Right lobe of liver (tissue), 4 donors: ENCODE measurements at regions not wholly inside any gene's neighbourhood (a gene's known extent, or its start where the extent isn't known, plus 50 kb on each side); places are given as distances from the start of the nearest gene placed in this dataset.

Experiments
- POLR2A ChIP-seq: fragments of 450-650 bp; IDR thresholded peaks from one replicate; pipeline ENCODE4 v1.6.1; 2017; ENCODE audit warnings: antibody characterized with exemption, mild to moderate bottlenecking
- TF ChIP-seq, protein P1 (sequence below), 4 donors: fragments of 200-600 bp in 3 of 4; fragments of 450-650 bp in 1 of 4; IDR thresholded peaks; one replicate each; pipeline versions ENCODE4 v1.5.1 to v1.8.0; 2016 to 2022; ENCODE audit warnings: antibody characterized with exemption in 4 of 4, mild to moderate bottlenecking in 2 of 4
- donor health status: DM: no; HTN: no; CAD: no.
- donor health status: DM: no; HTN: no; CAD: no.
- donor health status: DM: no; HTN: yes; CAD: no.

- TF ChIP-seq, protein P1, sequence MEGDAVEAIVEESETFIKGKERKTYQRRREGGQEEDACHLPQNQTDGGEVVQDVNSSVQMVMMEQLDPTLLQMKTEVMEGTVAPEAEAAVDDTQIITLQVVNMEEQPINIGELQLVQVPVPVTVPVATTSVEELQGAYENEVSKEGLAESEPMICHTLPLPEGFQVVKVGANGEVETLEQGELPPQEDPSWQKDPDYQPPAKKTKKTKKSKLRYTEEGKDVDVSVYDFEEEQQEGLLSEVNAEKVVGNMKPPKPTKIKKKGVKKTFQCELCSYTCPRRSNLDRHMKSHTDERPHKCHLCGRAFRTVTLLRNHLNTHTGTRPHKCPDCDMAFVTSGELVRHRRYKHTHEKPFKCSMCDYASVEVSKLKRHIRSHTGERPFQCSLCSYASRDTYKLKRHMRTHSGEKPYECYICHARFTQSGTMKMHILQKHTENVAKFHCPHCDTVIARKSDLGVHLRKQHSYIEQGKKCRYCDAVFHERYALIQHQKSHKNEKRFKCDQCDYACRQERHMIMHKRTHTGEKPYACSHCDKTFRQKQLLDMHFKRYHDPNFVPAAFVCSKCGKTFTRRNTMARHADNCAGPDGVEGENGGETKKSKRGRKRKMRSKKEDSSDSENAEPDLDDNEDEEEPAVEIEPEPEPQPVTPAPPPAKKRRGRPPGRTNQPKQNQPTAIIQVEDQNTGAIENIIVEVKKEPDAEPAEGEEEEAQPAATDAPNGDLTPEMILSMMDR (IDR thresholded peaks at IDR 0.05) = no peak
- TF ChIP-seq POLR2A = no peak
Measured at GRCh38 chr16:50889746-50890145, 147.9 kb downstream of the CYLD start.
